Gastrocnemius medialis (tissue), 4 donors: ENCODE measurements at regions not wholly inside any gene's neighbourhood (a gene's known extent, or its start where the extent isn't known, plus 50 kb on each side); places are given as distances from the start of the nearest gene placed in this dataset.
"Not testable (repeated sequence)": the region's sequence is repeated elsewhere in the genome, so short reads cannot be mapped to it uniquely, and the experiment has no call there.

Experiments used
- POLR2A ChIP-seq, 2 donors: fragments of 450-650 bp; IDR thresholded peaks; one replicate each; pipeline ENCODE4 v1.6.1; 2017; ENCODE audit warnings: antibody characterized with exemption in 2 of 2, mild to moderate bottlenecking in 2 of 2, moderate library complexity in 2 of 2
- TF ChIP-seq, protein P1 (sequence below), 5 experiments: fragments of 450-650 bp in 3 of 5; fragments of 200-600 bp in 2 of 5; sonication (generic) in 2 of 5; IDR thresholded peaks in 4 of 5; conservative IDR thresholded peaks in 1 of 5; 1 replicate in 4 of 5; 2 replicates in 1 of 5; pipeline ENCODE4 v1.5.1; 2016 to 2019; ENCODE audit warnings: antibody characterized with exemption in 5 of 5, mild to moderate bottlenecking in 3 of 5, moderate library complexity in 3 of 5

DNA sequence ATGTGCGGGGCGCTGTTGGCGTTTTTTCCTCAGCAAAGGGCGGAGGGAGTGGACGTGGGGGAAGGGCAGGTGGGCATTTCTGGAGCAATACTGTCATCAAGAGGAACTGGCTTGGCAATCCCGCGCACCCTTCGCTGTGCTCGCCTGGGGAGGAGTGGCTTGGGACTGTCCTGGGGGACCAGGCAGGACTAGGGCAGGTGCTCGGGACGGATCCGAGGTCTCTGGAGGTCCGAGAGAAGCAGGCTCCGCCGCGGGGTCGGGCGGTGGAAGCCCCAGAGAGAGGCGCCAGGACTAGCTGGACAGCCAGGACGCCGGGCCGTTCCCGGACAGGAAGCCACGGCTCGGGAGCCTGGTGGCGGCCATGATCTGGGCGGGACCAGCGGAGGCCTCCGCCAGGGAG lies 282.5 kb upstream of the AGTR2 start:
- TF ChIP-seq, protein P1, sequence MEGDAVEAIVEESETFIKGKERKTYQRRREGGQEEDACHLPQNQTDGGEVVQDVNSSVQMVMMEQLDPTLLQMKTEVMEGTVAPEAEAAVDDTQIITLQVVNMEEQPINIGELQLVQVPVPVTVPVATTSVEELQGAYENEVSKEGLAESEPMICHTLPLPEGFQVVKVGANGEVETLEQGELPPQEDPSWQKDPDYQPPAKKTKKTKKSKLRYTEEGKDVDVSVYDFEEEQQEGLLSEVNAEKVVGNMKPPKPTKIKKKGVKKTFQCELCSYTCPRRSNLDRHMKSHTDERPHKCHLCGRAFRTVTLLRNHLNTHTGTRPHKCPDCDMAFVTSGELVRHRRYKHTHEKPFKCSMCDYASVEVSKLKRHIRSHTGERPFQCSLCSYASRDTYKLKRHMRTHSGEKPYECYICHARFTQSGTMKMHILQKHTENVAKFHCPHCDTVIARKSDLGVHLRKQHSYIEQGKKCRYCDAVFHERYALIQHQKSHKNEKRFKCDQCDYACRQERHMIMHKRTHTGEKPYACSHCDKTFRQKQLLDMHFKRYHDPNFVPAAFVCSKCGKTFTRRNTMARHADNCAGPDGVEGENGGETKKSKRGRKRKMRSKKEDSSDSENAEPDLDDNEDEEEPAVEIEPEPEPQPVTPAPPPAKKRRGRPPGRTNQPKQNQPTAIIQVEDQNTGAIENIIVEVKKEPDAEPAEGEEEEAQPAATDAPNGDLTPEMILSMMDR (IDR thresholded peaks at IDR 0.05 in 4 of 5, conservative IDR thresholded peaks at IDR 0.05 in 1 of 5), result peak in 1 of 5 experiments; percentile 50
- TF ChIP-seq POLR2A (IDR thresholded peaks at IDR 0.05), result not testable (repeated sequence)
